D721Med (cell line): ENCODE measurements at regions not wholly inside any gene's neighbourhood (a gene's known extent, or its start where the extent isn't known, plus 50 kb on each side); places are given as distances from the start of the nearest gene placed in this dataset.
A peak's percentile ranks its signal among the peaks of the same experiment; 100 is the strongest.

ENCODE experiments used
- DNase-seq: peaks from one replicate; pipeline ENCODE4 v3.0.0; 2011; ENCODE audit warnings: low spot score; ENCODE audit not compliant: insufficient read length
- FAIRE-seq: peaks from 2 replicates; lab custom pipeline; 2011; peaks lifted over from hg19 to GRCh38; lab: Jason Lieb, UNC
- CTCF ChIP-seq: IDR thresholded peaks from 2 replicates; pipeline ENCODE4 v1.5.1; 2012; ENCODE audit warnings: mild to moderate bottlenecking, control low read depth; ENCODE audit not compliant: insufficient read depth; ENCODE audit errors: missing control alignments

GRCh38 chr9:11275158-11275695 is 662.4 kb upstream of the PTPRD start:
- TF ChIP-seq CTCF: no peak
- FAIRE-seq (no peak), DNase-seq (no peak)

GRCh38 chr9:11312966-11313365 is 700.2 kb upstream of the PTPRD start:
- DNase-seq (no peak), FAIRE-seq (no peak)
- no peak for TF ChIP-seq CTCF

GRCh38 chr9:11318946-11319345 is 706.1 kb upstream of the PTPRD start:
- DNase-seq: no peak
- TF ChIP-seq CTCF: no peak

GRCh38 chr9:11319538-11319937 is 706.7 kb upstream of the PTPRD start:
- FAIRE-seq (peak; percentile 41), DNase-seq (no peak)
- TF ChIP-seq CTCF: peak; percentile 77

More at GRCh38 chr9:11318946-11319345, 706.1 kb upstream of the PTPRD start:
- FAIRE-seq: no peak

- TF ChIP-seq CTCF: no peak
- no peak for DNase-seq
- FAIRE-seq: no peak
Observed at GRCh38 chr9:11320989-11321388, 708.2 kb upstream of the PTPRD start.

GRCh38 chr9:11323457-11323856 is 710.7 kb upstream of the PTPRD start:
- FAIRE-seq: no peak
- no peak for DNase-seq
- no peak for TF ChIP-seq CTCF

GRCh38 chr9:11326231-11326630 is 713.4 kb upstream of the PTPRD start:
- FAIRE-seq (no peak), DNase-seq (no peak)
- TF ChIP-seq CTCF: no peak
